GM19043 (cell line): ENCODE measurements at regions not wholly inside any gene's neighbourhood (a gene's known extent, or its start where the extent isn't known, plus 50 kb on each side); places are given as distances from the start of the nearest gene placed in this dataset.
A peak's percentile ranks its signal among the peaks of the same experiment; 100 is the strongest.

Experiments
- ATAC-seq: cut with Tn5 transposase; IDR thresholded peaks from one replicate; pipeline ENCODE4 v1.9.1; 2021; ENCODE audit warnings: low read depth; ENCODE audit not compliant: unreplicated experiment

- ATAC-seq: no peak
Observed at GRCh38 chr21:43364261-43364510, 62.7 kb downstream of the SIK1 start.

- ATAC-seq: no peak
Observed at GRCh38 chr21:43363506-43364260, 63.2 kb downstream of the SIK1 start.

GRCh38 chr21:43362915-43363314, 64.0 kb downstream of the SIK1 start:
- ATAC-seq: no peak

- no peak for ATAC-seq
Observed at GRCh38 chr21:43362321-43362791, 64.6 kb downstream of the SIK1 start.

- ATAC-seq: no peak
Observed at GRCh38 chr21:43361493-43362296, 65.2 kb downstream of the SIK1 start.

GRCh38 chr21:43361127-43361492, 65.8 kb downstream of the SIK1 start:
- no peak for ATAC-seq

GRCh38 chr21:43360441-43361126, 66.3 kb downstream of the SIK1 start:
- no peak for ATAC-seq

GRCh38 chr21:43358940-43359822, 67.8 kb downstream of the SIK1 start:
- ATAC-seq: no peak

GRCh38 chr21:43357715-43358430, 69.1 kb downstream of the SIK1 start:
- ATAC-seq: no peak

- no peak for ATAC-seq
Observed at GRCh38 chr21:43355925-43356289, 71.0 kb downstream of the SIK1 start.

- ATAC-seq: no peak
Observed at GRCh38 chr21:43355266-43355924, 71.5 kb downstream of the SIK1 start.

GRCh38 chr21:43354666-43355065, 72.3 kb downstream of the SIK1 start:
- ATAC-seq: no peak

- no peak for ATAC-seq
Observed at GRCh38 chr21:43354026-43354420, 72.9 kb downstream of the SIK1 start.

- ATAC-seq: no peak
Observed at GRCh38 chr21:43353282-43354025, 73.5 kb downstream of the SIK1 start.

GRCh38 chr21:43352568-43353281, 74.2 kb downstream of the SIK1 start:
- peak; percentile 53 for ATAC-seq

GRCh38 chr21:43352154-43352537, 74.8 kb downstream of the SIK1 start:
- ATAC-seq: no peak

GRCh38 chr21:43351501-43352153, 75.3 kb downstream of the SIK1 start:
- no peak for ATAC-seq

GRCh38 chr21:43349644-43350043, 77.3 kb downstream of the SIK1 start:
- ATAC-seq: no peak
